NCI-H2107 (cell line): ENCODE measurements at regions not wholly inside any gene's neighbourhood (a gene's known extent, or its start where the extent isn't known, plus 50 kb on each side); places are given as distances from the start of the nearest gene placed in this dataset.
"Not testable (repeated sequence)": the region's sequence is repeated elsewhere in the genome, so short reads cannot be mapped to it uniquely, and the experiment has no call there.

Source experiments
- DNase-seq: peaks from one replicate; lab custom pipeline; 2025; lab: John Stamatoyannopoulos, UW

- no peak for DNase-seq
These were observed 66.7 kb upstream of the EIF5 start for GRCh38 chr14:103267226-103267910.

GRCh38 chr14:103271189-103271588, 62.8 kb upstream of the EIF5 start:
- no peak for DNase-seq

- DNase-seq: no peak
These were observed 60.8 kb upstream of the EIF5 start for GRCh38 chr14:103273145-103273744.

- DNase-seq: no peak
These were observed 60.1 kb upstream of the EIF5 start for GRCh38 chr14:103273745-103274615.

- DNase-seq: no peak
These were observed 59.0 kb upstream of the EIF5 start for GRCh38 chr14:103275000-103275399.

GRCh38 chr14:103277931-103278330, 56.1 kb upstream of the EIF5 start:
- no peak for DNase-seq

- no peak for DNase-seq
These were observed 54.7 kb upstream of the EIF5 start for GRCh38 chr14:103279142-103280025.

- DNase-seq: no peak
These were observed 53.6 kb upstream of the EIF5 start for GRCh38 chr14:103280278-103280928.

GRCh38 chr14:103281496-103282231, 52.4 kb upstream of the EIF5 start:
- peak; percentile 35 for DNase-seq

- not testable (repeated sequence) for DNase-seq
These were observed 51.7 kb upstream of the EIF5 start for GRCh38 chr14:103282309-103282708.

GRCh38 chr14:103282932-103283331, 51.1 kb upstream of the EIF5 start:
- DNase-seq: no peak

- no peak for DNase-seq
These were observed 50.1 kb upstream of the EIF5 start for GRCh38 chr14:103283916-103284315.
